Hematopoietic multipotent progenitor cell treated with erythropoietin and hydrocortisone succinate and interleukin-3 and kit ligand, for 17 days (in vitro differentiated cells): ENCODE measurements at regions not wholly inside any gene's neighbourhood (a gene's known extent, or its start where the extent isn't known, plus 50 kb on each side); places are given as distances from the start of the nearest gene placed in this dataset.

Experiments
- DNase-seq: peaks from one replicate; pipeline ENCODE4 v3.0.0-alpha.2; 2015; ENCODE audit warnings: low spot score

DNA sequence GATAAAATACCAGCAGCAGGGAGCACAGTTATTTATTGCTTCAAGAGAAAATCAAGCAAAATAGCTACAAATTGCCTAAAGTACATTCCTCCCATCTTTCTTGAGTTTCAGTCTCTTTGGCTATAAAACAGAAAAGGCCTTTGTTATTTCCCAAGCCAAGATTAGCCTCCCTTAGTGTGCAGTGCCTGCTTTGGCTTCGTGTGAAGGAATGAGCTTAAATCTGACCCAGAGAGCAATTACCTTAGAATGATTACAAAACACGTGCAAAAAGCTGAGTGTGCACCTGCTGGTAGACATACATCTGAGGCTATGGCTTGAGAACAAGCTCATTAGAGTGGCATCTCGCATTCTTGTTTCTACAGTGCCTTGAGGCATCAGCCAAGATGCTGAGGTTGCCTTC, 250.8 kb downstream of the C4orf33 start:
- no peak for DNase-seq

GRCh38 chr4:129350834-129351721, 255.1 kb downstream of the C4orf33 start:
- no peak for DNase-seq

DNA sequence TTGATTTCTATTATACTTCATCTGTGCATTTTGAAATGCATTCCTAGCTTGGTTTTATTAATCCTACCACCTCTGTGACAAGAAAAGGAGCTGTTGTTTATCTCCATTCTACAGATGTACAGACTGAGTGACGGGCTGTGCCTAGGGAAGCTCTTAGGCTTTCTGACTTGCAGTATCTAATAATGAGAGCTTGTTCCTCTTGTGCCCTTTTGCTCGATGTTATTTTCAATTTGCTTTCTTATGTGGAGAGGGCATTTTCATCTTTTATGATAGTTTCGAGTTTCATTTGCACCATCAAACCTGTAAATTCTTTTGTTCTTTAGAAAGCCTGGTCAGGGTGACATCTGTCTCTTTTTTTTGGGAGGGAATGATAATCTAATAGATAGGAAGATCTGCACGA, 256.5 kb downstream of the C4orf33 start:
- no peak for DNase-seq

- DNase-seq: no peak
Measured at GRCh38 chr4:129353490-129353889, 257.5 kb downstream of the C4orf33 start.

DNA sequence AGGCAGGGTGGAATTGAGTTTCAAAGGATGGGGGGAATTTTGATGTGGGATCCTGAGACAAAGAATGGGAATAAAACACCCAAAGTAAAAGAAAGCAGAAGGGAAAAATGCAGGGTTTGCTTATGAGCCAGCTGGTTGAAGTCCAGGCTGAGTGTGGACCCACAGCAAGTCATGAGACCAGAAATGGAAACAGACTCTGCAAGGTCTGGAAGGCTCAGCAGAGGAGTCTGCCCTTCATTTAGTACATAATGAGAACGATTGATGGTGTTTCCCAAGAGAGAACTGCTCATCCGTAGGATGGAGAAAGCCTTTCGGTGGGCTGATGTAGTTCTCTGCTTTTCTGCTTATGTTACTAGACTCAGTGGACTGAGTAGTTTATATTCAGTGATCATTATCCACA, 259.1 kb downstream of the C4orf33 start:
- DNase-seq: no peak

- DNase-seq: no peak
Measured at GRCh38 chr4:129355516-129355915, 259.6 kb downstream of the C4orf33 start.

DNA sequence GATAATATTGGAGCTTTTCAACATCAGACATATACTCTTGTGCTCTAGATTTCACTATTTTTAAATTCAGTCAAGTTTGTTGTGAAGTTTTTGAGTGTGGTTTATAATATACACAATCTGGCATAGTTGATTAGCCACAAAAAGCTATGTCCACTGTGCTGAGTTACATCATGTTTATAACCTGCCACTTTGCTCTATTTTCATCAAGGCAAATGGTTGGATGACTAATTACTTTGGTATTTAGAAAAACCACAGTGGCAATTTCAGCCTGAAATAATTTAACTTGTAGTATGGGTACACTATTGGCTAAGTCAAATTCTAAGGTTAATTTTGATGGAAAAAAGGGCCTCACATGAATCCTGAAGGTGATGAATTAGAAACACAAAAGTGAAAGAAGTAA, 262.6 kb downstream of the C4orf33 start:
- DNase-seq: no peak

- no peak for DNase-seq
Measured at GRCh38 chr4:129359461-129359860, 263.5 kb downstream of the C4orf33 start.

DNA sequence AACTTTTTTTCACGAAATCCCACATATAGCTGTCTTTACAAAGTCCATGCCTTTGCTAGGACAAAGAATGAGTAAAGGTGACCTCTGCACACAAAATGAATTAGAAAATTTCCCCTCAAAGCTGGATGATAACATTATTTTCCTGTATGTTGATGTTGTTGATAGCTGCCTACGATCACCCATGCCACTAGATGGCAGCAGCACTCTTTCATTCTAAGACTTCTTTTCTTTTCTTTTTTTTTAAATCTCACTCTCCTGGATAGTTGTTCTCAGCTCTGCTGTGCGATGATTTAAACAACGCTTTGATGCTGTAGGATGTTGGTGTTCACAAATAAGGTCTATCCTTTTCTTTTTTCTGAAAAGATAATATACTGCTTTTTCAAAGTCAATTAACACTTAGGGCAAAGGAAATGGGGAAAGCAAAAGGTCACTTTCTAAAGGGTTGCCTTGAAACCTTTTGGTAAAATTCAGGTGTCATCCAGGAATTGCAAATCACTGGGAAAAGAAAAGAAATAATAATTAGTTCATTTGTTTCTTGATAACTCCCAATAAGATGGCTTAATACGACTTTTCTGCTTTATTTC, 266.8 kb downstream of the C4orf33 start:
- peak; percentile 33 for DNase-seq

DNA sequence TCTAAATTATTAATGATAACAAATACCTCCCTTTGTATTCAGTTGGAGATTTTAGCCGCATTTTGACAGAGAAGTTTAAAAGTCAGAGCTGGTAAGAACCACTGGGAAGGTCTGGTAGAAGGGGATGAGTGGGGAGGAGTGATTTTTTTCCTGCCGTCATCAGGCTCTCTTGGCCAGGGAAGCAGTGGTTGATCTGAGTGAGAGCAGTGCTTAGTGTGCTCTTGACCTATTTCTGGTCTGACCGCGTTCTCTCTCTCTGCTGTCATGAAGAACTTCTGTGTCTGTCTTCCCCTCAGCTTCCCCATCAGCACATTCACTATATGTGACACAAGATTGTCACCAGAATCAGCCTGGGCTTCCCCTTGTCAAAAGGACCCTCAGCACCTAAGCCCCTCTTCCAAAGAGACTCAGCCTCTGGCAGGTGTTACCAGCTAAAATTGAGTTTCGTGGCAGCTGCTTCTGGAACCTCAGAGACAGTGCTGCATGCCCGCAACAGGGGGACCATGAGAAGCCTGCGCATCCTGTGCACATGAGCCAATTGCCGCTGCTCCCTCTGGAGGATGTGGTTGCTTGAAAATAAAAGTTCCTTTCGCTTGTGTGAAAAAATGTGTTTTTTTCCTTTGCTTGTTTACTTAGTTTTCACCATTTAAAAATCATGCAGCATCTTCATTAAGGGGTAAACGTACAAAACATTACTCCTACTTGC, 268.9 kb downstream of the C4orf33 start:
- DNase-seq: no peak

GRCh38 chr4:129369361-129370010, 273.5 kb downstream of the C4orf33 start:
- no peak for DNase-seq

DNA sequence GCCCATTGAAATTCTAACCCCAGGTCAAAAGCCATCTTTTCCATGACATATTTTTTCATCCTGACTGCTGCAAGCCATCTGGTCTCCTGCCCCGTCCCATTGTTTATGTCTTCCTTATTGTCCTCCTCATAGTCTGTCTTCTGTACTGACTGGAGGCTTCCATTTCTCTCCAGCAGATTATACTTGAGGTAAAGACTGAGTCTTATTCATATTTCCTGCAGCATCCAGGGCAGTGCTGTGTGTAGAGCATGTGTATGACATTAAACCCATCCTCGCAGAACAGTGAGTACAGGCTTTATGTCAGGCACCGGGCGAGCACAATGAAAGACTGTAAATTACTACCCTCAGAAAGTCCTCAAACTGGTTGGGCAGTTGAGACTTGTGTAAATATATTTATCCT, 275.1 kb downstream of the C4orf33 start:
- no peak for DNase-seq

DNA sequence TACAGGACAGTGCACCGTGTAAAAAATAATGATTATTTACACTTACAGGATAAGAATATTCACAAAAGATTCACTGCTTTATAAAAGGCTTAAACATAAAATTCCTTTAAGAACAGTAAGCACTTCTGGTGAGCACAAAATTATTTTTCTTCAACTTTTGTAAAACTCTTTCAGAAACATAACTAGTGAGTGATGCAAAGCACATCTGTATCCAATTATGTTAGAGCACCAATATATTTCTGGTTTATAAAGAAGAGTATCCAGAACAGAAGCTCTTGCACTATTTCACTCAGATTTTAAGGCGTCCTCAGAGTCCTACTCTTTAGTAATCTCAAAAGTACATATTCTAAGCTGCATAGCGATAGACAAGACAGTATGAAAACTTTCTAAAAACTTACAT, 276.0 kb downstream of the C4orf33 start:
- DNase-seq: no peak

DNA sequence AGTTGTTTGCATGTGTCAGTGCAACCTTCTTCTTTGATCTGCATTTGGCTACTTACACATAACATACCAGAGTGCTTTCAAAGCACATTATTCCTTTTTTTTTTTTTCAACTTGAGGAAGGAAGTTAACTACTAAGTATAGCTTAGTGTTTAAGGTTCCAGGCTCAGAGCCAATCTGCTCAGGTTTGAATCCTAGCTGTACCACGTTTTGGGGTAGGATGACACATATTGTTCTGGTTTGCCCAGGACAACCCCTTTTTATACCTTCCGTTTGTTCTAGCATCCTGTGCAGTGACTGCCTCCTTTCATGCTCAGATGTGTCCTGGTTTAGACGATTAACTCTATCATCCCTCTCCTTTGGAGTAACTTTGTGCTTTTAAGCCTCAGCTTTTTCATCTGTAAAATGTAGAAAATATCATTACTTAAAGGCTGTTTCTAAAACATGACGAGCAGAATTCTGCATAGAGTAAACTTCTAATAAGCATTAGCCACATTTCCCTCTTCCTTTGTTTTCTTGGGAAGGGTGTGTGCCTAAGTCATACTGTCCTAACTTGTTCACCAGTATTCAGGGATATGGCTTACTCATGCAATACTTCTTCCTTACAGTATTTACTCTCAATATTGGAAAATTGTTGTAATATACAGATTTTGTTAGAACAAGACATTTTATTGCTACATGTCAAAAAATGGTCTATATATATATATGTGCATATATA, 281.3 kb downstream of the C4orf33 start:
- DNase-seq: no peak

DNA sequence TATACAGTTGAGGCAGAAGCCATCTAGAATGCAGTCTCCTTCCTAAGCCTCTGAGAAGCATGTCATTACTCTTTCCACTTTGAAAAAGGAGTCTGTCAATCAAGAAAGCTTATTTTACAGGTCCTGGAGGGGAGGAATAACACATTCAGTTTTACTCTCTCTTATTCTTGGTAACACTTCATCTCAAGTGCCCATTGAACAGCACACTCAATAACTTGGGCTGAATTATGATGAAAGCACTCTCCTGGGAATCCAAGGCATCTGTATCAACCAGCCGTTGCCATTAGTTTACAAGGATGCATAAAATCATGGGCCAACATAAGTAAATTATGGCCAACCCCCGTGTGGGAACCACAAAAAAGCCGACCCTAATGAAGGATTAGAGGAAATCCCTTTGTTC, 282.4 kb downstream of the C4orf33 start:
- DNase-seq: no peak

- DNase-seq: no peak
Measured at GRCh38 chr4:129379429-129379828, 283.5 kb downstream of the C4orf33 start.

- no peak for DNase-seq
Measured at GRCh38 chr4:129384974-129385373, 289.0 kb downstream of the C4orf33 start.

- no peak for DNase-seq
Measured at GRCh38 chr4:129387666-129388065, 291.7 kb downstream of the C4orf33 start.

GRCh38 chr4:129393976-129394375, 298.0 kb downstream of the C4orf33 start:
- no peak for DNase-seq

GRCh38 chr4:129394635-129395034, 298.7 kb downstream of the C4orf33 start:
- DNase-seq: no peak

GRCh38 chr4:129403848-129404247, 307.9 kb downstream of the C4orf33 start:
- no peak for DNase-seq

GRCh38 chr4:129410115-129410514, 314.2 kb downstream of the C4orf33 start:
- DNase-seq: no peak
